ENCODE measurements at regions not wholly inside any gene's neighbourhood (a gene's known extent, or its start where the extent isn't known, plus 50 kb on each side); places are given as distances from the start of the nearest gene placed in this dataset.

- Histone ChIP-seq H2AK5ac (ENCODE audit: insufficient read length, low read length) (no peak overlapping the region), H2AFZ (ENCODE audit: low read length) (no peak overlapping the region), H3K23ac (ENCODE audit: insufficient read length, low read depth, low read length) (no peak overlapping the region), H3K56ac (ENCODE audit: insufficient read length, low read depth, low read length) (no peak overlapping the region), H2BK5ac (ENCODE audit: insufficient read length, low read length) (no peak overlapping the region), H3T11ph (ENCODE audit: low read length) (no peak overlapping the region), H4K91ac (ENCODE audit: insufficient read length, low read depth, low read length) (no peak overlapping the region), H2BK20ac (ENCODE audit: low read depth, low read length, poor library complexity, severe bottlenecking) (no peak overlapping the region), H3K23me2 (ENCODE audit: insufficient read length, low read depth, low read length, poor library complexity, severe bottlenecking) (no peaks in the 10 kb centered on the region), H2BK15ac (ENCODE audit: low read depth, low read length) (no peak overlapping the region), H3K27ac (ENCODE audit: insufficient read length, low read depth, low read length) (no peak overlapping the region), H2BK120ac (ENCODE audit: low read depth, low read length, poor library complexity, severe bottlenecking) (no peak overlapping the region), H4K20me1 (ENCODE audit: control insufficient read depth, insufficient read depth, insufficient read length) (no peaks in the 10 kb centered on the region), H3K79me2 (ENCODE audit: insufficient read depth, low read length) (no peaks in the 10 kb centered on the region), H3K9me3 (ENCODE audit: control insufficient read depth, low read depth, low read length) (no peaks in the 10 kb centered on the region), H3K79me1 (ENCODE audit: insufficient read depth, low read depth, low read length, poor library complexity, severe bottlenecking) (no peaks in the 10 kb centered on the region), H2BK12ac (ENCODE audit: insufficient read length, low read depth, low read length) (no peak overlapping the region), H3K18ac (ENCODE audit: insufficient read length, low read depth, low read length) (no peak overlapping the region), H4K8ac (replicated peaks; ENCODE audit: insufficient read length, low read depth, low read length) (no peak overlapping the region), H3K4ac (ENCODE audit: low read depth, low read length) (no peak overlapping the region), H3K27me3 (ENCODE audit: insufficient read depth, low read length) (no peaks in the 10 kb centered on the region), H3K14ac (ENCODE audit: insufficient read depth, low read length) (no peak overlapping the region), H3K9ac (ENCODE audit: extremely low read depth, insufficient read length, low read length) (no peak overlapping the region), H4K5ac (ENCODE audit: insufficient read length, low read depth, low read length) (no peak overlapping the region), H3K4me1 (ENCODE audit: insufficient read depth, low read length) (no peaks in the 10 kb centered on the region), H3K4me2 (ENCODE audit: insufficient read depth, insufficient read length, low read length) (no peak overlapping the region)
- no peak for DNase-seq
- no peaks in the 10 kb centered on the region for H3K4me1 Mint-ChIP-seq
- TF ChIP-seq CTCF (conservative IDR thresholded peaks at IDR 0.05), result no peak
- H3K36me3 Mint-ChIP-seq (ENCODE audit: insufficient read depth in 1 of 3, low read depth in 3 of 3), result no peaks in the 10 kb centered on the region
- H3K4me3 Mint-ChIP-seq, result no peak overlapping the region
- no CpG with 5 or more reads among the region's 3 CpGs for WGBS (ENCODE audit: extremely low coverage, insufficient read length, low lambda C conversion rate)
- no peaks in the 10 kb centered on the region for H3K9me3 Mint-ChIP-seq
- H3K27ac Mint-ChIP-seq, result no peak overlapping the region
- no peaks in the 10 kb centered on the region for H3K27me3 Mint-ChIP-seq (ENCODE audit: low read depth)
Measured at GRCh38 chr6:145225500-145225899, 509.8 kb downstream of the EPM2A start.

All from H9 (cell line).